HG02938 (cell line): ENCODE measurements at regions not wholly inside any gene's neighbourhood (a gene's known extent, or its start where the extent isn't known, plus 50 kb on each side); places are given as distances from the start of the nearest gene placed in this dataset.
"Not testable (repeated sequence)": the region's sequence is repeated elsewhere in the genome, so short reads cannot be mapped to it uniquely, and the experiment has no call there.

ENCODE experiments used
- ATAC-seq: cut with Tn5 transposase; IDR thresholded peaks from one replicate; pipeline ENCODE4 v1.9.1; 2021; ENCODE audit warnings: mild to moderate bottlenecking, moderate library complexity; ENCODE audit not compliant: unreplicated experiment

DNA sequence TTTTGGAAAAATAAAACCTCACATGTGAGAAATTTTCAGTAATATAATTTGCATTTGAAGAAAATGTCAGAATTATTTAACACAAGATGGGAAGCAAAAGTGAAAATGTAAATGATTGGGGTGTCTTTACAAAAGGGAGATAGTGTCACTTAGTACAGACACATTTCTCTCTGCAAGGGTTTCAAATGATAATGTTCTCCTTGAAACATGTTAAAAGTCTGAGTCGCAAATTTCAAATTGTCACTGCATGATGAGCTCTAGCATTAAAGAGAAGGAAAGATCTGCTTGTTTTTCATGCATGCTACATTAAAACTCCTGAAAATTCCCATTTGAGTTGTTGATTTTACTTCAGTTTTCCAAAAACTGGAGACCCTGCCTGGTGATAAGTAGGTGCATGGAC, 122.0 kb upstream of the LDB2 start:
- ATAC-seq = no peak

DNA sequence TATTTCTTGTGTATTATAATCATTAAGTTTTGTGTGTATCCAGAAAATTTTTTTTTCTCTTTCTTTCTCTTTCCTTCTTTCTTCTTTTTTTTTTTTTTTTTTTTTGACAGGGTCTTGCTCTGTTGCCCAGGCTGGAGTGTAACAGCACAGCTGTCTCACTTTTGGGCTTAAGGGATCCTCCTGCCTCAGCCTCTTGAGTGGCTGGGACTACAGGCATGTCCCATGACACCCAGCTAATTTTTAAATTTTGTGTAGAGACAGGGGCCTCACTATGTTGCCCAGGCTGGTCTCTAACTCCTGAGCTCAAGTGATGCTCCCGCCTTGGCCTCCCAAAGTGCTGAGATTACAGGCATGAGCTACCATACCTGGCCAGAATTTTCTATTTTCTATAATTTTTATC, 120.2 kb upstream of the LDB2 start:
- ATAC-seq = not testable (repeated sequence)

DNA sequence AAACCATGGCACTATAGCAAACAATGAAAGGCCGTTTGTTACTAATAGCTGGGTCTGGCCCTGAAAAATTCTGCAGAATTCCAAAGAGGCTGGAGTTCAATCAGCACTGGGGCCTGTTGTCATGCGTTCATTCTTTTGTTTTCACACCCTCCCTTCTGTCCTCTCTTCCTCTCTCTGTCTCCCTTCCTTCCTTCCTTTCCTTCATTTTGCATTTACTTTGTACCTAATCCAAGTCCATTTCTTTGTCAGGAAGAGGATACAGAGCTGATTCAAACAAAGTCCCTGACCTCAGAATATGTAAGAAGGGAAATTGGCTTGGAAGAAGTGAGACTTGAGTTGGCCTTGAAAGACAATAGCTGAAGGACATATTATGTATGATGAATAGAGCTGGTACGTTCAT, 119.6 kb upstream of the LDB2 start:
- no peak for ATAC-seq

- no peak for ATAC-seq
These were observed 115.0 kb upstream of the LDB2 start for GRCh38 chr4:17013382-17014006.

DNA sequence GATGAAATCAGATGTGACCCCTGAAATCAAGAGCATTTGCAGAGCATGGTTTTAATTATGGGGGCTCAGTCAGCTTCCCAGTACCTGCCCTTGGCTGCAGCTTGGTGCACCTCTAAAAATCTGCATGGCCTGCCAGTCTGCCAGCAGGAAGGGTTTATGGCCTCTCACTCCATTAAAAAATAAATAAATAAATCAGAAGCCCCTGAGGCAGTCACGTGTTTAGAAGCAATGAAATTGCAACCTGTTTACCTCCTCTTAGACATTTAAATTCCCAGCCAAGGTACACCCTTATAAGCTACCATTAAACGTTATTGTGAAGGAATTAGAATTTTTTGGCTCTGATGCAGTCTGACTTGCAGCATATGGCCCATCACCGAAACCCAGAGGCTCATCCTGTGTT, 114.0 kb upstream of the LDB2 start:
- ATAC-seq = no peak

DNA sequence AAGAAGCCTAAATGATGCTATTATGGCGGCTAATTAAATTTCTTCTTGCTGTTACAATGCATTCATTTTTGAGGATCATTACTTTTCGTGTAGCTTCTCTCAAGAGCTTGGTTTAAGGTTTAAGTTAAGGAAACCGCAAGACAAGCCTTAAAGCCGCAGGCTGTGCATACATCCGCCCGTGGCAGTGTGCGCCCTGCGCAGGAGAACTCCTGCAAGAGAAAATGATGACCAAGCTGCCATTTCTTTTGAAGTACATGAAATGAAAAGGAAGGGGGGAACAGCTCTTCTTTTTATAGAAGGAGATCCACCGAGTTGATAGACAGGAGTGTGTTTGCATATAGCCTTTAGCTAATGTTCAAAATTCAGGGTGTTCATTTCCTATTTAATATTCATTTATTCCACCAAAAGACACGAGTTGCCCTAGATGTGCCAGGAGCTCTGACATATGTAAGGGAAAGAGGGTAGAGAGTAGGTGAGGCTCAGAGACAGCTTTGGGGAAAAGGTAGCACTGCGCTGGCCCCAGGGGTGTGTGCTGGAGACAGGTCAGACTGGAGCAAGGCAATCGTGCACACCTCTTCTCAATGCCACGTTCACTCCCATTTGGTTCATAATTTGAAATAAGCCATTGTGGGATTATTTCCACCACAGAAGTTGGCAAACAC, 112.1 kb upstream of the LDB2 start:
- no peak for ATAC-seq

DNA sequence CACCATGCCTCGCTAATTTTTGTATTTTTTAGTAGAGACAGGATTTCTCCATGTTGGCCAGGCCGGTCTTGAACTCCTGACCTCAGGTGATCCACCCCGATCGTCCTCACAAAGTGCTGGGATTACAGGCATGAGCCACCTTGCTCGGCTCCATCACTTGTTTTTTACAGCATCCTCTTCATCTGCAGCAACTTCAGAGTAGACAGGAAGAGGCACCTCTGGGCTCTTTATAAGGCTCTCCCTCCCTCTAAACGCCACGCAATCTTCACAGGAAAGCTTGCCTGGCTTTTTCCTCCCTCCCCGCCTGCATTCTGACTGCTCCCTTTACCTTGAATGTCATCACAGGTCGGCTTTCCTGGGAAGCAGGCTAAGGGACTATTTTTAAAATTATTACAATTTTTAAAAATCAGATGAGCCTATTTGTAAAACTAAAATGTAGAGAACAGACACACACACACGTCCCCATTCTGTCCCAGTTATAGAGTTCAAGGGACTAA, 111.5 kb upstream of the LDB2 start:
- ATAC-seq = no peak

DNA sequence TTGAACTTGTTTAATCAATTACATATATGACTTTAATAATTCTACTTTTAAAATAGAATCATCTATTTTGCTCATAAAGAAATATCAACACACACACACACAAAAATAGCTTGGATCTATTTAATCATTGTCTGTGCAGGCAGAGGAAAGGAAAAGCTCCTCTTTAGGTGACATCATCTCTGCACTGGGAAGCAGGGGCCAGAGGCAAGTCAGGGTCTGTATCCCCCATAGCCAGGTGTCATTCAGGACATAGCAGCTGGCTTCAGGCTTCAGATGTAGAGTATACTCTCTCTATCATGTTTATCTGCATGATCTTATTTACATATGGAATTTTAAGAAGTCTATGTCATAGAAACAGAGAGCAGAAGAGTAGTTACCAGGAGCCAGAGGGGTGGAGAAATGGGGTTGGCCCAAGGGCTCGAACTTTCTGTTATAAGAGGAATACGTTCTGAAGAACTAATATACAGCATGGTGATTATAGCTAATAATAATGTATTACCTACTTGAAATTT, 110.4 kb upstream of the LDB2 start:
- ATAC-seq = no peak

DNA sequence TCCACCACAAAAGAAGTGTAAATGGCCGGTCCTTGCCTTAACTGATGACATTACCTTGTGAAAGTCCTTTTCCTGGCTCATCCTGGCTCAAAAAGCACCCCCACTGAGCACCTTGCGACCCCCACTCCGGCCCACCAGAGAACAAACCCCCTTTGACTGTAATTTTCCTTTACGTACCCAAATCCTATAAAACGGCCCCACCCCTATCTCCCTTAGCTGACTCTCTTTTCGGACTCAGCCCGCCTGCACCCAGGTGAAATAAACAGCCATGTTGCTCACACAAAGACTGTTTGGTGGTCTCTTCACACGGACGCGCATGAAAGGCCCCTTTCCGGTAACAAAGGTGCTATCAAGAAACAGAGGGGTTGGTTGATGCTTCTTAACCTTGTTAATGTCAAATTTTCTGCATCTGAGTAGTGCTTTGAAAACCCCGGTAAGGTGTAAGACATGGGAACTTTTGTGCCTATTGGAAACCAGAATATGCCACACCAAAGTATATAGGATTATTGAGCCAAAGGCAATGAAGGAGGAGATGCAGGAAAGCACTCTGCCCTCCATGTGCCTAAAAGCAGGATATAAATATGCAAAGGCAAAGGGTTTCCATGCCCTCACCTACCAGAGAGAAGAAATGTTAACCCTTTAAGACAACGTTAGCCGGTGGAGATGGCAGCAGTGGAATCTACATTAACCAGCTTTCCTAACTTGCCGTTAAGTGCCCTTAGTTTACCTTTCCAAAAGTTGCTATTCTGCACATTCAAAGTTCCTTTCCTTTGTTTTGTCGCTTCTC, 105.4 kb upstream of the LDB2 start:
- not testable (repeated sequence) for ATAC-seq

GRCh38 chr4:16995451-16995850, 97.0 kb upstream of the LDB2 start:
- no peak for ATAC-seq

DNA sequence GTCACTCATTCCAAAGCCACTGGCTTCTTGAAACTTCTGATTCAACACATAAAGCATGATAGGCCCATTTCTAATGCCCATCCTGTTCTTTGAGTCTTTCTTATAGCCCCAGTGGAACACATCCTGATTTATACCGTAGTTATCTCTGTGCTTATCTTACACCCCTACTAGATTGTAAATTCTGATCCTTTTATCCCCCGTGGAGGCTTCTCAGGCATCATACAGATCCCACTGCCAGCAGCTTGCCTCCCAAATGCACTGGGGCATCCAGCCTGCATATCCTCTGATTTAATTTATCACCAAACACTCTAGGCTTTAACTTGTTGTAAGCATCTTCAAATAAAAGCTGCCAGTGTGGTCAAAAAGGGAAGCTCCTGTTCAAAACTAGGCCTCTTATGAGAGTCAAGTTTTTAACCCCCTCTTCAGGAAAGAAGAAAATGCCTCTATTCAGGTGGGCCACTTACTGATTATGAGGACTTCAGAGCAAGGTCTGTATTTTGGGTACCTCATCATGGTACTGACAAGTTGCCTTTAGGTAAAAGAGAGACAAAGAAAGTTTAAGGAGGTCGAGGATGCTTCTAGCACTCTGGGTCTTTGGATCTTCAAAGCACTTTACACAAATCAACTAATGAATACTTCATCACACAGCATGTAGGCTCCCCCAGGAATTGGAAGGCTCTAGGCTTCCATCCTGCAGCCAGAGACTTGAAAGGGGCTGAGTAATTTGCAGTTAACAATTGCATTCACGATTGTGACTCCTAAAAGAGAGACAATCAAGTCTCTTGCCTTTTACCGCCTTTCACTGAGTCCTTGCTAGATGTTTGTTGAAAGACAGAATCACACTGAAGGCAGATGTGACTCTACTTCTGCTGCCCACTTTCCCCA, 95.8 kb upstream of the LDB2 start:
- no peak for ATAC-seq

- ATAC-seq = no peak
These were observed 94.3 kb upstream of the LDB2 start for GRCh38 chr4:16992566-16993225.

GRCh38 chr4:16991450-16991849, 93.0 kb upstream of the LDB2 start:
- ATAC-seq = no peak

DNA sequence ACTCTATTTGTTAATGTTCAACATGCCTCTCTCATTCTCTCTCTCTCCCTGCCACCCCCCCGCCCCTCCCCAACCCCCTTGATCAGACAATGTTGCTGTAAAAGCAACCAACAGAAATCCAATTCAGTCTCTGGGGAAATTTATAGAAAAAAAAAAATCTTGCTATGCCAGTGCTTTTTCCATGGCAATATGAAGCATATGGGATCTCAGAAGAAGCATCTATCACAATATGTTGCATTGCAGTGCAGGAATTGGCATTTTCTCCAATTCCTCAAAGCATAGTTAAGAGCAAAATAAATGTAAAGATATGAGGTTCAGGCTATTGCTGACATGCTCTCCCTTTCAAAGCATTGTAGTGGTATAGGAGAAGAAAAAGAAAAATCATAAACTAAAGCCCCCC, 90.9 kb upstream of the LDB2 start:
- ATAC-seq = no peak

DNA sequence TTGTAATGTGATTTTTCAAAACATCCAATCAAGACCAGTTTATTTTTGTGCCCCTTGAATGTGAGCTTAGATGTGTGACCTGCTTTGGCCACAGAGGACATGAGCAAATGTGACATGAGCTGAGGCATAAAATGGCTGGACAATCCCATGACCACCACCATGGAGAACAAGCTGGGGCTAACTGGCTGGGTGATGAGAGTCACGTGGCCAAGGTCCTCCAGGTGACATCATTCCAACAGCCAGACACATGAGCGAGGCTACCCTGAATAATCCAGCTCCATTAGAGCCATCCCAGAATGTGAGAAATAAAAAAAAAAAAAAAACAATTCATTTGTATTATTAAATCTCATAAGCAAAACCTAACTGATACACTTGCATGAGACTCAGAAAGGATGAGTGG, 90.4 kb upstream of the LDB2 start:
- ATAC-seq = no peak

GRCh38 chr4:16977081-16977480, 78.6 kb upstream of the LDB2 start:
- ATAC-seq = no peak

- ATAC-seq = no peak
These were observed 71.3 kb upstream of the LDB2 start for GRCh38 chr4:16969696-16970135.

GRCh38 chr4:16967722-16968121, 69.3 kb upstream of the LDB2 start:
- ATAC-seq = no peak

- ATAC-seq = no peak
These were observed 60.9 kb upstream of the LDB2 start for GRCh38 chr4:16959305-16959704.
